Activated CD8-positive, alpha-beta memory T cell treated with anti-CD3 and anti-CD28 coated beads, Interleukin-2, amount 50 U/mL, for 4 hours (primary cell): ENCODE measurements at regions not wholly inside any gene's neighbourhood (a gene's known extent, or its start where the extent isn't known, plus 50 kb on each side); places are given as distances from the start of the nearest gene placed in this dataset.
"Not testable (repeated sequence)": the region's sequence is repeated elsewhere in the genome, so short reads cannot be mapped to it uniquely, and the experiment has no call there.

Experiments
- DNase-seq: peaks from one replicate; pipeline ENCODE4 v3.0.0-alpha.2; 2020

- DNase-seq, result no peak
These were observed 70.0 kb upstream of the CD2AP start for GRCh38 chr6:47407300-47408281.

- peak; percentile 18 for DNase-seq
These were observed 63.7 kb upstream of the CD2AP start for GRCh38 chr6:47413752-47414422.

- DNase-seq, result no peak
These were observed 63.0 kb upstream of the CD2AP start for GRCh38 chr6:47414423-47415167.

- no peak for DNase-seq
These were observed 60.9 kb upstream of the CD2AP start for GRCh38 chr6:47416396-47417345.

- DNase-seq, result no peak
These were observed 58.0 kb upstream of the CD2AP start for GRCh38 chr6:47419621-47420020.

- DNase-seq, result no peak
These were observed 56.9 kb upstream of the CD2AP start for GRCh38 chr6:47420394-47421371.

GRCh38 chr6:47423079-47423478, 54.5 kb upstream of the CD2AP start:
- no peak for DNase-seq

- no peak for DNase-seq
These were observed 53.2 kb upstream of the CD2AP start for GRCh38 chr6:47424436-47424836.

GRCh38 chr6:47425724-47426123, 51.9 kb upstream of the CD2AP start:
- not testable (repeated sequence) for DNase-seq

- no peak for DNase-seq
These were observed 50.9 kb upstream of the CD2AP start for GRCh38 chr6:47426524-47427302.

GRCh38 chr6:47427680-47428079, 49.9 kb upstream of the CD2AP start:
- DNase-seq, result no peak
